ENCODE measurements at regions not wholly inside any gene's neighbourhood (a gene's known extent, or its start where the extent isn't known, plus 50 kb on each side); places are given as distances from the start of the nearest gene placed in this dataset.

DNA sequence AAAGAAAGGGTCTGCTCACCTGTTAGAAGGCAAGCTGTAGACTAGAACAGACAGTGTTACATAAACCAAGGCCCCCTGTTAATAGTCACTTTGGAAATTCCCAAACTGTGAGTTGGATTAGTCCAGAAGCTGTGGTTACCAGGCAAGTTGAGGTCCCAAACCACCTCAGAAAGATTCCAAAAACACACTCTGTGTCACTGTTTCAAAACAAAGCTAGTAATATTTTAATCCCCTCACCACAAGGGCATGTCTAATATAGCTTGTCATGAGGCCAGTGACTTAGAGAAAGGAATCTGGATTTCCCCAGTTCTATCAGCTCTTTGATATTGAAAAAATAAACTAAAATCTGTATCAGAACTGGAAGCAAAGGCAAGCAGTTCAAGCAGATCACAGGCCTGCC, 244.6 kb downstream of the HAO1 start:
- DNase-seq (ENCODE audit: low read depth) = peak; percentile 61
- TF ChIP-seq, protein P1, sequence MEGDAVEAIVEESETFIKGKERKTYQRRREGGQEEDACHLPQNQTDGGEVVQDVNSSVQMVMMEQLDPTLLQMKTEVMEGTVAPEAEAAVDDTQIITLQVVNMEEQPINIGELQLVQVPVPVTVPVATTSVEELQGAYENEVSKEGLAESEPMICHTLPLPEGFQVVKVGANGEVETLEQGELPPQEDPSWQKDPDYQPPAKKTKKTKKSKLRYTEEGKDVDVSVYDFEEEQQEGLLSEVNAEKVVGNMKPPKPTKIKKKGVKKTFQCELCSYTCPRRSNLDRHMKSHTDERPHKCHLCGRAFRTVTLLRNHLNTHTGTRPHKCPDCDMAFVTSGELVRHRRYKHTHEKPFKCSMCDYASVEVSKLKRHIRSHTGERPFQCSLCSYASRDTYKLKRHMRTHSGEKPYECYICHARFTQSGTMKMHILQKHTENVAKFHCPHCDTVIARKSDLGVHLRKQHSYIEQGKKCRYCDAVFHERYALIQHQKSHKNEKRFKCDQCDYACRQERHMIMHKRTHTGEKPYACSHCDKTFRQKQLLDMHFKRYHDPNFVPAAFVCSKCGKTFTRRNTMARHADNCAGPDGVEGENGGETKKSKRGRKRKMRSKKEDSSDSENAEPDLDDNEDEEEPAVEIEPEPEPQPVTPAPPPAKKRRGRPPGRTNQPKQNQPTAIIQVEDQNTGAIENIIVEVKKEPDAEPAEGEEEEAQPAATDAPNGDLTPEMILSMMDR (IDR thresholded peaks at IDR 0.05; ENCODE audit: insufficient read depth, low read depth, low read length) = no peak

DNA sequence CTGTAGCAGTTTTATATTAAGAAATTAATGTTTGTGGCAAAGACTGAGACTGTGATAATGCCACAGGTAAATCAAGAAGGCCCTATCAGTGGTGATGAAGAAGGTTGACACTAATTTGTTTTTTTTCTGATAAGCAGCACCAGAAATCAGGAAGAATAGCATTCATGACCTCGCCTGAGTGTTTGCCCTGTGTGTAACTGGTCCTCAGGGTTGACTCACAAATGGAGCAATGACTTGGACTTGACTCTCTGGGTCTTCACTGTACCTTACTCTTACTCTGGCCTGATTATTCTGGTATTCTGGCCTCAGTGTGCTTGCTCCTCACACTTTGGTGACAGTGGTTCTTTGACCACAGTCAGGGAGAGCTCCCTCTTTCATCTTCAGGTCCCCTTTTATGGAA, 243.9 kb downstream of the HAO1 start:
- no peak overlapping the region for H3K4me3 ChIP-seq (ENCODE audit: low read depth, low read length)
- TF ChIP-seq, protein P1 (IDR thresholded peaks at IDR 0.05; ENCODE audit: insufficient read depth, low read depth, low read length) = no peak
- DNase-seq (ENCODE audit: low read depth) = no peak

More for the DNA sequence above, 244.6 kb downstream of the HAO1 start:
- H3K4me3 ChIP-seq (ENCODE audit: low read depth, low read length) = no peak overlapping the region

DNA sequence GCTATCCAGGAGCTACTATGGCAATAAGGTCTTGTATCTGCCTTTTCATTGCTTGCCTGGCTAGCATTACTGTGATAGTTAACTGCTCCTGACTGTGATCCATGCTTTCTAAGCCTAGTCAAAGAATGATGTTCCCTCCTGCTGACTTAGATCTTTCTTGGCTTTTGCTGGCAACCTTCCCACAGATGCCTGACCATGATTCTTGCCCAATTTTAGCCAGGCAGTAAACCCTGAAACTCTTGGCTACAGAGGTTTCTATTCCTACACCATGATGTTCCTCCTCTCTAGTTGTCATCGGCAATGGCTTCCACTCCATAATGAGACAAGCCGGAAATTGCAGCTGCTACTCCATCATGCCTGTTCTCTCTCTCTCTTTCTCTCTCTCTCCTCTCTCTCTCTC, 238.1 kb downstream of the HAO1 start:
- no peak overlapping the region for H3K4me3 ChIP-seq (ENCODE audit: low read depth, low read length)
- peak; percentile 12 for DNase-seq (ENCODE audit: low read depth)
- TF ChIP-seq, protein P1 (IDR thresholded peaks at IDR 0.05; ENCODE audit: insufficient read depth, low read depth, low read length) = no peak

DNA sequence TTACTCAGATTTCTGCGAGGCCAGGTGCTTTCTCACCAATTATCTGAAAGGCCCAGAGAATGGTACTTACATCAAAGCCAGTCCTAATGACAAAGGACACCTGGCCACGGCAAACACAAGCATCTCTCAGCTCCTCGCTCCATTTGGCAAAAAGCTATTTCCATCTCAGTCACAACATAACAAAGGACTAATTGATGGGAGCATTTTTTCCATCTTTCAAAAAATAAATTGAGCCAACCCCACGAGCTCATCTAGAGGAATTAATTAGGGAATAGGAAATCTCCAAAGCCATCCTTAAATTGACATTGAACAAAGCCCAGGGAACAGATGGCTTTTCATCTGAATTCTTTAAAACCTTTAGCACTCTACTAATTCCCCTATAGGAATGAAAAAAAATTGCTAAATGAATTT, 236.7 kb downstream of the HAO1 start:
- TF ChIP-seq, protein P1 (IDR thresholded peaks at IDR 0.05; ENCODE audit: insufficient read depth, low read depth, low read length) = no peak
- no peak for DNase-seq (ENCODE audit: low read depth)
- H3K4me3 ChIP-seq (ENCODE audit: low read depth, low read length) = no peak overlapping the region

DNA sequence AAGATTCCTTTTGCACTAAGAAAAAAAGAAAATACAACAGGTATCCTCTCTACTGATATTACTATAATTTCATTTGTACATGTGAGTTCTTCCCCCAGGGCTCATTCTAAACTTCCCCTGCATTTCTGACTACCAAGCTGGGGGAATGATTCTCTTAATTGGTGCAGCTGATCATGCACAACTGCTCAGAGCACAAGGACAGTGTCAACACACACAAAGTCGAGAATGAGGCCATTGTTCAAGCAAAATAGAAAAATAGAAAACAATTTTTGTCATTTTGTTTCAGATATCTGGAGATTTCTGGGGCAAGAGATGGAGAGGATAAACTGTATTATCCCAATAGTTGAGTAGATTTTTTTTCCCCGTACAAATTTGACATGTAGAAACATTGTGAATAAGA, 236.3 kb downstream of the HAO1 start:
- TF ChIP-seq, protein P1 (IDR thresholded peaks at IDR 0.05; ENCODE audit: insufficient read depth, low read depth, low read length) = no peak

DNA sequence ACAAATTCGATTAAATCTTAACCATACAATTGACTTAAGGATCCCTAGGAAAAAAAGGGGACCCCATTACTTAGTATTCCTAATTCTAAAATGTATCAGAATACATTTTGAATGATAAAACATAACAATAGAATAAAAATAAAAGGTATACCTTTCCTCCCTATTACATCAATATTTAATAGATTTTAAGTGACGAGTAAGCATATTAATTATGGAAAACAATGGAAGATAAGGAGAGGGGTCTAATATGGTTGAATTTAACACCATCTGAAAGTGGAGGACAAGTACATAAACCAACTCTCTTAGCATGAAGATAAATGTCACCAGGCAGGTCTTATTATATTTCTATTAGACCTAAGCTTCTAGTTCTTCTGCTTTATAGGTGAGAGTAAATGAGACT, 232.1 kb downstream of the HAO1 start:
- TF ChIP-seq, protein P1 (IDR thresholded peaks at IDR 0.05; ENCODE audit: insufficient read depth, low read depth, low read length) = no peak
- DNase-seq (ENCODE audit: low read depth) = no peak
- no peak overlapping the region for H3K4me3 ChIP-seq (ENCODE audit: low read depth, low read length)

More for the DNA sequence above, 236.3 kb downstream of the HAO1 start:
- H3K4me3 ChIP-seq (ENCODE audit: low read depth, low read length) = no peak overlapping the region
- DNase-seq (ENCODE audit: low read depth) = no peak

DNA sequence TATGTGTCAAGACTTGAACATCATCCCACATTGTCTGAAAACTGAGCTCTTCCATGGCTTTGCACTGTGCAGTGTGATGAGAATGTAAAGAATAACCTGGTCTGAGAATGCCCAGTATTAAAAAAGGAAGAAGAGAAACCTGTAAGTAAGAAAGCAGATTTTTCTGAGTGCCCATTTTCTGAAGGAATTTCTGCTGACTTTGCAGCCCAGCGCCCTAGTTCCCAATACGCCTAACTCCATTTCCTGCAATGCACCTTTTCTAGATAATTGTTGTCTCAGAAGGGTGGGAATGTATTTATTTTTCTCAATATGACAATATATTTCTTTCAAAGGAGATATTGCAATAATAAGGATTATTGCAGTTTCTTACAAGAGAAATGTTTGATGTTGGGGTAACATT, 231.5 kb downstream of the HAO1 start:
- no peak overlapping the region for H3K4me3 ChIP-seq (ENCODE audit: low read depth, low read length)
- TF ChIP-seq, protein P1 (IDR thresholded peaks at IDR 0.05; ENCODE audit: insufficient read depth, low read depth, low read length) = no peak
- DNase-seq (ENCODE audit: low read depth) = no peak
